Stimulated activated CD4-positive, alpha-beta T cell treated with anti-CD3 and anti-CD28 coated beads, Interleukin-1b, Interleukin-23, amount 100 ng/mL, for 1 hour (primary cell): ENCODE measurements at regions not wholly inside any gene's neighbourhood (a gene's known extent, or its start where the extent isn't known, plus 50 kb on each side); places are given as distances from the start of the nearest gene placed in this dataset.

Experiments used
- DNase-seq, 2 donors: peaks; one replicate each; pipeline ENCODE4 v3.0.0-alpha.2; 2020; ENCODE audit warnings: low read depth in 2 of 2

DNA sequence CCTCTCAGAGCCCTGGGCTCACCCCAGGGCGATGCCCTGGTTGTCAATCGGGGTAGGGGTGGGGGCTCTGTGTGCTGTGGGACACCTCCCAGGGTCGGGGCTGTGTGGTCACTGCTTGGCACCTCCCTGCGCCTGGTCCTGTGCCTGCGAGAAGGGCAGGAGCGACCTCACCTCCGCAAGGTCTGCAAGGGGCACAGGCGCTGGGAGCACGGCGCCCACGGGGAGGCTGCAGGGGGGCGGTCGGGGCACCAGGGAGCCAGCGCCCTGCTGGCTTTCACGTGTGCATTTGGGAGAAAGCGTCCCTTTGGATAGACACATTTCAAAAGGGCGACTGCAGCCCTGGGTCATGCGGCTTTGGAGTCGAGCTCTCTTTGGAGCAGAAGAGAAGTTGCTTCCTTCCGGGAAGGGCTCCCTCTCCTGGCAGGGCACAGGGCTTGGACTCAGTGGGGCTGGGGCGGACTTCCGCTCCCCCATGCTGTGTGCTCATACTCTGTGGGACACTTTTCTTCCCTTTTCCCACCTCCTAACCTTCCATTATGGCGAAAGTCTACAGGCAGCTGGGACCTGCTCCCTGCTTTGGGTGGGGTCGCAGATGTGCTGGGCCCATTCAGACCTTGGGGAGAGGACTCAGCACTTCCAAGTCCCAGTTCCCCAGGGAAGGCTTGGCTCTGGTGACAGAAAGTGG, 52.9 kb upstream of the SLC28A3 start:
- DNase-seq, result no peak

DNA sequence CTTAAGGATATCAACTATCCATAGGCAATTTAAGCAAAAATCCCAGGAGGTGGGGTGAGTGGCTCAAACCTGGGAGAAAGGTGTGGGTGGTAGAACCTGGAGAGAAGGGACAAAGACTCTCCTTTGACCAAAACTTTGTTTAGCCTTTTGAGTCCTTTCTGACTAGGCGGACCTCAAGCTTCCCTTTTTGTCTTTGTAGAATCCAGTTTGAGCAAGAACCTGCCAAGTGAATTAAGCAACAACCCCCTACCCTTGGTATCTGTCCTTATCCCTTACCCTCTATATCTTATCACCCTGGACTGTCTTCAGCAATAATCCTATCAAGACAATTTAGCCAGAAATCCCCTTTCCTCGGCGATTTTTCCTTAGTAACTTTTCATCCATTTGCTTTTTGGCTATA, 53.5 kb upstream of the SLC28A3 start:
- DNase-seq, result no peak

DNA sequence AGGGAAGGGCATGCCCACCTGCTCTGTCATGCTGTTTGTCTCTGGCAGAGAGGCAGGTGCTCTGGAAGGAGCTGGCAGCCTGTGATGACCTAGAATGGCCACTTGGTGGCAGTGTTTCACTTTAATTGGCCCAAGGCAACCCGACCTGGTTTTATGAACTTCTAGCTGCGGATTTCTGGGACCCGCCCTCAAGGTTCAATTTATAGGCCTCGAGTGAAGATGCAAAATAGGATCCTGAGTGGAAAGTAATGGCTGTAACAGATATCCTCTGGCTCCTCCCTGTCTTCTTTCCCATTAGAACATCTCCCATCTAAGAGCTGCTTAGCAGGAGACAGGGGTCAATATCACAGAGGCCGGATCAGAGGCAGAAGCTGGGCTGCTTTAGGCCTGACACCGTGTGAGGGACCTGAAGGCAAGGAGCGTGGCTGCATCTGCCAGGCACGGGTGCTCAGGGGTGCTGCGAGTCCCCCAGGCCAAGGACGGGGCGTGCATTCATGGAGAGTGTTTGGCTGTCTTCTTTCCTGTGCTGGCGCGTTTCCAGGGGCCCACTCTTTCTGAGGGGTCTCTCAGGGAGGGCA, 56.7 kb upstream of the SLC28A3 start:
- DNase-seq, result peak; percentile 13 to 31

DNA sequence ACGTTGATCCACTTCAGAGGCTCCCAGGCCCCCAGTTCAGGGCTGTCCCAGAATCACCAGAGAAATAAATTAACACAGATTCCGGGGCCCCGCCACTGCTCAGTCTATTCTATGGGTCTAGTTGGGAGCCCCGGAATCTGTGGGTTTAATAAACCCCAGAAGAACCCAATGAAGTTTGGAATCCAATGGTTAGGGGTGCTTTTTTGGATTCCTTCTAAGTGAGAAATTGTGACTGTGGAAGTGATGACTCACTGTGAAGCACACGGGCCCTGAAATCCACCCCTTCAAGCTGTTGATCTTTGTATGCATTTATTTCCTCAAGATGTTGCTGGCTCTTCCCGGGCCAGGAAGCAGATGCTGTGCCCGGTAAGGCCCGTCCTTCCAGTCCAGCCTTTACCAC, 57.3 kb upstream of the SLC28A3 start:
- no peak for DNase-seq

DNA sequence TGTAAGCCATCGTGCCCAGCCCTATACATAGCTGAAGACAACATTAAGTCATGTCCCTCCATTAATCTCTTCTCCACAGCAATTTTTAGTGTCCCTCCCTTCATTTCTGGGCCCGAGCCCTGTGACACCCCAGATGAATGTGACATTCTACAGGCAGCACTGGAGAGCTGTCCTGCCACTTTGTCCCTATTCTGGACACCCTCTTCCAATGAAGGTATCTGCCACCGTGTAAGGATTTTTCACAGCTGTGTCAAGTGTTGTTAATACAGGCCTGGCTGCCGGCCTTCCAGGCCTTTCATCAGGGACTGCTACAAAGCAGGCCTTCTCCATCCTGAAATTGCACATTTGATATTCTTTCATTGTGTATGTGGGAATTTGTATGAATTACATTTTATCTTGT, 62.0 kb upstream of the SLC28A3 start:
- no peak for DNase-seq

DNA sequence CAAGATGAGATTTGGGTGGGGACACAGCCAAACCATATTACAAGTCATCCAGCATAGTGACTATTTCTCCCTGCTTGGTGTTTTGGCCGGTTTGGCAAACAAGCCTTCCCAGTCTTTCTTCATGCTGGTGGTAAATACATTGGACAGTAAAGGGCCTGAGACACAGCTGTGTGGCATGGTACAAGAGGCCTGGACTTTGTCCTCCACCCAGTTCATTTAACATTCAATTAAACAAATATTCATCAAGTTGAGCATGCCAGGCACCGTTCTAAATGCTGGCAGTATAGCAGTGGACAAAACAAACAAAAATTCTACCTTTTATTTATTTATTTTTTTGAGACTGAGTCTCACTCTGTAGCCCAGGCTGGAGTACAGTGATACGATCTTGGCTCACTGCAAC, 62.7 kb upstream of the SLC28A3 start:
- DNase-seq, result no peak

DNA sequence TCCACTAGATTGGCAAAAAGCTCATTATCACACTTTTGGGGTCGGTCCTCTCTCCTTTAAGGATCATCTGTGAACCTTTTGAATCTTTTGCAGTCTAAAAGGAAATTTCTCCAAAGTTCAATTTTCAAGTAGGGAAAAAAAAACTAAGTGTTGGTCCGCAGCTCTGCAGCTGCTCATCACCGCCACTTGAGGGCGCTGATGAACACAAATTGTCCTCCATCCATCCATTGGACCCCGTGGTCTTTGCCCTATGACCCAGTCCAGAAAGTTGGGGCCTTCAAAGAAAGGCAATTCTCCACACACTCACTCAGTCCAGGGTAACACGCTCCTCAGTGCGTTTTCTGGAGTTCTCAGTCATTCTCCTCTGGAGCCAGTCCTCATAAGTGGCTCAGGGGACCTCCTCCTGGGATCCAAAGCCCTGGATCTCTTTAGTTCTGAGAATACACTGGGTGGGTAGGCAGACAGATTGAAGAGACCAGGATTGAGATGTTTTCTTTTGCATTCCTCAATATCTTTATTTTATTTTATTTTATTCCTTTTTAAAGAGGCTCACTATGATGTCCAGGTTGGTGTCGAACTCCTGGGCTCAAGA, 63.6 kb upstream of the SLC28A3 start:
- DNase-seq, result no peak

- no peak for DNase-seq
These were observed 65.1 kb upstream of the SLC28A3 start for GRCh38 chr9:84405667-84406066.

DNA sequence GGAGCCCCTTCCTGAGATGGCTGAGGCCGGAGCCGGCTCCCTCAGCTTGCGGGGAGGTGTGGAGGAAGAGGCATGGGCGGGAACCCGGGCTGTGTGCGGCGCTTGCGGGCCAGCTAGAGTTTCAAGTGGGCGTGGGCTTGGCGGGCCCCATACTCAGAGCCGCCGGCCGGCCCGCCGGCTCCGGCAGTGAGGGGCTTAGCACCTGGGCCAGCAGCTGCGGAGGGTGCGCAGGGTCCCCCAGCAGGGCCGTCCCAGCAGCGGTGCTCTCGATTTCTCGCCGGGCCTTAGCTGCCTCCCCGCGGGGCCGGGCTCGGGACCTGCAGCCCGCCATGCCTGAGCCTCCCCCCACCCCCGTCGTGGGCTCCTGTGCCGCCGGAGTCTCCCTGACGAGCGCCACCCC, 67.9 kb upstream of the SLC28A3 start:
- DNase-seq, result no peak

- no peak for DNase-seq
These were observed 71.2 kb upstream of the SLC28A3 start for GRCh38 chr9:84411683-84412267.

GRCh38 chr9:84412654-84413053, 72.1 kb upstream of the SLC28A3 start:
- no peak for DNase-seq

- DNase-seq, result no peak
These were observed 72.7 kb upstream of the SLC28A3 start for GRCh38 chr9:84413301-84413700.

GRCh38 chr9:84419031-84419602, 78.6 kb upstream of the SLC28A3 start:
- no peak for DNase-seq

DNA sequence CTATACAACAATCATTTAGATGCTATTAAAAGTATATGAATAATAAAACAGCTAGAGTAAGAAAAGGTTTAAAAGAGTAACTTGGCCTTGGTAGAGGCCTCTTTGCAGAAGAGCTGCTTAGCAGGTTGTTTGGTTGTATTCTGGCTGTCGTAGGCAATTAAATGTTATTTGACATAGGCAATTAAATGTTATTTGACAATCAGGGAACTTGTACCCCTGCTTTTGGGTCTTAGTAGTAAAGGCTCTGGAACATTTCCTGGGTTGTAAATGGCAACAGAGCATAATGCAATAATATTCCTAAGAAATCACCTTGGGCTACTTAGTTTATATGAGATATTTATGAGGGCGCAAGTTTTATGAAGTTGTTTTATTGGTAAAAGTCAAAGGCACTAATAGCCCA, 84.4 kb upstream of the SLC28A3 start:
- DNase-seq, result no peak

- DNase-seq, result no peak
These were observed 92.2 kb upstream of the SLC28A3 start for GRCh38 chr9:84432746-84433145.

DNA sequence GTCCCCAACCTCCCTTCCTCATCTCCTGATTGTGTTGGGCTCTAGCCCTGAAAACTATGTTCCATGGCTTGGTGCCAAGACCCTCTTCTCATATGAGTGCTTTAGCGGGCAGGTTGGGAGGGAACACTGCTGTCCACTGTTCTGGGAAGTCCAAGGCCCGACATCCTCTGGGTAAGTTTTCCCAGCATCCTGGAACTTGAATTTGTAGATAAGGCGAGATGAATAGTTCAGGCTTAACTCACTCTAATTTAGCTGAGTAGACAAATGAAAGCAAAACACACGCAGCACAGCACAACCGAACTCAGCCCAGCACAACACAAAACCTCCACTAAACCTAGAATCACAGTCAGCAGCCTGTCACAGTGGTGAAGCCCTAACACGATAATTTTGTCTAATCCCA, 95.3 kb upstream of the SLC28A3 start:
- no peak for DNase-seq

- DNase-seq, result no peak
These were observed 96.0 kb upstream of the SLC28A3 start for GRCh38 chr9:84436386-84437109.

GRCh38 chr9:84438391-84438790, 97.8 kb upstream of the SLC28A3 start:
- no peak for DNase-seq

DNA sequence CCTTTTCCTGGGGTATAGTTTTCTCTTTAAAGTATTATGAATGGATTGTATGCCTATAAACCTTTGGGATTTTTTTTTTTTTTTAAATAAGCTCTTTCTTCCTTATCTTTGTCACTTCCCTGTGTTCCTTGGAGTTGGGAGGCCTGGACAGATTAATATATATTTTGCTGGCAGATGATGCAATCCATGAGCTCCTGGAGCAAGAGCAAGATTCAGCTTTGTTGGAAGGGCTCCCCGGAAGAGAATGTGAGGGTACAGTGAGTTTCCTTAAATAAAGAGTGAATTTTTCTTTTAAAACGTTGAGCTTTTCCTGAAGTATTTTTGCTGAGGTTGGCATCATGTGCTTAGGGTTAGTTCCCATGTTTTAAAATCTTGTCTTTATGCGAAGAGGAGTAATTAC, 98.7 kb upstream of the SLC28A3 start:
- no peak for DNase-seq

DNA sequence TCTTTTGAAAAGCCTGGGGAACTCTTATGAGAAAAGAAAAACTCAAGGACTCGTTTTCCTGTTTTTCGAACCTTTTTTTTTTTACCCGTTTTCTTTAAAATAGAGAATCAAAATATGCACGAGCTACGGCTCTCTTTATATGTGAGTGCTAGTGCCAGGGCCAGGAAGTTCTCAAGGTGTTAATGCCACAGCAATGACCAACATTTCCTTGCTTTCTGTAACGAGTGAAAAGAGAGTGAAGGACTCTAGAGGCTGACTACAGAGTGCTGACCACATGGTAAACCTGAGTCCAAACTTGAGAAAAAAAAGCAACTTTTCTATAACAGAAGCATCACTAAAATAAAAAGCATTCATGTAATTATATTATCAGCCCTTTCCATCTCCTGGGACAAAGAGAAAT, 102.2 kb upstream of the SLC28A3 start:
- DNase-seq, result no peak

DNA sequence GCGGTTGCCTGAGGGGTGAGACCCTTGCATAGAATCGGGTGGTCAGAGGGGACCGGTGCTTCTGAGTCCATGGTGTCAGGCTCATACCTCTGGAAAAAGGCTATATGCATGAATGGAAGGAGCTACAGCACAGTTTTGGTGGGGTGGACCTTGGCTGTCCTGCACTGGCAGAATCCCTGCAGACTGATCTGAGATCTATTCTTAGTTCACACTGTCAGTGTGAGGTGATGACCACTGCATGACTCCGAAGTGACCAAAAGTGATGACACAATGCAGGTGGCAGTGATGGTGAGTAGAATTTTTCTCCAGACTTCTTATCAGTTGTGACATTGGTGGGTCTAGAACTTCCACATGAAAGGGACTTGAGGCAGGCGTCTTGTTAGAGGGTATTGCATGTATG, 105.2 kb upstream of the SLC28A3 start:
- DNase-seq, result no peak

- DNase-seq, result no peak
These were observed 106.7 kb upstream of the SLC28A3 start for GRCh38 chr9:84447305-84447704.
